Fibroblast of skin of left biceps (primary cell): ENCODE measurements at regions not wholly inside any gene's neighbourhood (a gene's known extent, or its start where the extent isn't known, plus 50 kb on each side); places are given as distances from the start of the nearest gene placed in this dataset.
"Not testable (repeated sequence)": the region's sequence is repeated elsewhere in the genome, so short reads cannot be mapped to it uniquely, and the experiment has no call there.

Experiments
- DNase-seq, 2 experiments: peaks; one replicate each; pipeline ENCODE4 v3.0.0-alpha.2; 2013; ENCODE audit warnings: low read depth in 2 of 2

GRCh38 chrX:150212672-150213480 is 150.2 kb upstream of the MAMLD1 start:
- peak in 1 of 2 experiments; percentile 25 for DNase-seq

GRCh38 chrX:150213481-150214030 is 149.6 kb upstream of the MAMLD1 start:
- no peak for DNase-seq

GRCh38 chrX:150216000-150216399 is 147.1 kb upstream of the MAMLD1 start:
- not testable (repeated sequence) for DNase-seq

- DNase-seq = no peak
Observed at GRCh38 chrX:150216716-150217115, 146.4 kb upstream of the MAMLD1 start.

GRCh38 chrX:150217609-150218008 is 145.5 kb upstream of the MAMLD1 start:
- no peak for DNase-seq

GRCh38 chrX:150219374-150220185 is 143.5 kb upstream of the MAMLD1 start:
- no peak for DNase-seq

GRCh38 chrX:150223176-150224015 is 139.7 kb upstream of the MAMLD1 start:
- no peak for DNase-seq

- DNase-seq = no peak
Observed at GRCh38 chrX:150224676-150225075, 138.4 kb upstream of the MAMLD1 start.

- DNase-seq = no peak
Observed at GRCh38 chrX:150225266-150225665, 137.9 kb upstream of the MAMLD1 start.

- DNase-seq = no peak
Observed at GRCh38 chrX:150225756-150226155, 137.4 kb upstream of the MAMLD1 start.

GRCh38 chrX:150226223-150226965 is 136.7 kb upstream of the MAMLD1 start:
- DNase-seq = no peak

GRCh38 chrX:150227321-150227860 is 135.7 kb upstream of the MAMLD1 start:
- no peak for DNase-seq

- no peak for DNase-seq
Observed at GRCh38 chrX:150227873-150228410, 135.2 kb upstream of the MAMLD1 start.

GRCh38 chrX:150228431-150228830 is 134.7 kb upstream of the MAMLD1 start:
- no peak for DNase-seq

- no peak for DNase-seq
Observed at GRCh38 chrX:150229030-150229429, 134.1 kb upstream of the MAMLD1 start.

GRCh38 chrX:150229481-150229880 is 133.6 kb upstream of the MAMLD1 start:
- DNase-seq = no peak

GRCh38 chrX:150230952-150231351 is 132.2 kb upstream of the MAMLD1 start:
- not testable (repeated sequence) for DNase-seq

GRCh38 chrX:150231368-150231767 is 131.7 kb upstream of the MAMLD1 start:
- DNase-seq = not testable (repeated sequence)

GRCh38 chrX:150232222-150232621 is 130.9 kb upstream of the MAMLD1 start:
- DNase-seq = not testable (repeated sequence)

- DNase-seq = peak; percentile 15 to 28
Observed at GRCh38 chrX:150234126-150234525, 129.0 kb upstream of the MAMLD1 start.
